Stimulated activated naive CD8-positive, alpha-beta T cell treated with anti-CD3 and anti-CD28 coated beads, Interleukin-15, amount 100 ng/mL, for 72 hours (primary cell): ENCODE measurements at regions not wholly inside any gene's neighbourhood (a gene's known extent, or its start where the extent isn't known, plus 50 kb on each side); places are given as distances from the start of the nearest gene placed in this dataset.
"Not testable (repeated sequence)": the region's sequence is repeated elsewhere in the genome, so short reads cannot be mapped to it uniquely, and the experiment has no call there.

Experiments
- ATAC-seq: fragments of 150-1000 bp; cut with Tn5 transposase; 2 replicates; pipeline ENCODE4 v1.10.0; 2021; ENCODE audit warnings: mild to moderate bottlenecking, moderate library complexity
- DNase-seq, 2 donors: peaks; one replicate each; pipeline ENCODE4 v3.0.0; 2021 to 2022
- H3K27ac Mint-ChIP-seq, 2 donors: one replicate each; pipeline ENCODE4 v1.8.0; 2022; ENCODE audit warnings: mild to moderate bottlenecking in 2 of 2, mixed read lengths in 2 of 2, moderate library complexity in 2 of 2
- H3K27me3 Mint-ChIP-seq: one replicate; pipeline ENCODE4 v1.8.0; 2022; ENCODE audit warnings: mixed read lengths
- H3K4me1 Mint-ChIP-seq: one replicate; pipeline ENCODE4 v1.8.0; 2022; ENCODE audit warnings: mild to moderate bottlenecking, mixed read lengths
- H3K4me3 Mint-ChIP-seq, 2 donors: one replicate each; pipeline ENCODE4 v1.8.0; 2022; ENCODE audit warnings: mild to moderate bottlenecking in 2 of 2, mixed read lengths in 2 of 2, moderate library complexity in 1 of 2
- H3K9me3 Mint-ChIP-seq, 2 donors: one replicate each; pipeline ENCODE4 v1.8.0; 2022; ENCODE audit warnings: mixed read lengths in 2 of 2

DNA sequence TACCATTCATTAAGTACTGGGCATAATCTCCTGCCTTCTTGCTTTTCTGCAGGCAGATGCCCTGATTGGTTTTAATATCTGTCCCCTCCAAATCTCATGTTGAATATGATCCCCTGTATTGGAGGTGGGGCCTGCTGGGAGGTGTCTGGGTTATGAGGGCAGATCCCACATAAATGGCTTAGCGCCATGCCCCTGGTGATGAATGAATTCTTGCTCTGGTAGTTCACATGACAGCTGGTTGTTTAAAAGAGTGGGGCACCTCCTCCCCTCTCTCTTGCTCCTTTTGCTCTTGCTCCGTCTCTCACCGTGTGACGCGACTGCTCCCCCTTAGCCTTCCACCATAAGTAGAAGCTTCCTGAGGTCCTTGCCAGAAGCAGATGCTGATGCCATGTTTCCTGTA is 564.0 kb upstream of the BRINP1 start:
- H3K4me3 Mint-ChIP-seq, result no peak overlapping the region
- DNase-seq, result no peak
- H3K27ac Mint-ChIP-seq, result no peak overlapping the region
- no peaks in the 10 kb centered on the region for H3K9me3 Mint-ChIP-seq
- no peaks in the 10 kb centered on the region for H3K4me1 Mint-ChIP-seq
- H3K27me3 Mint-ChIP-seq, result no peaks in the 10 kb centered on the region
- ATAC-seq, result no peak

DNA sequence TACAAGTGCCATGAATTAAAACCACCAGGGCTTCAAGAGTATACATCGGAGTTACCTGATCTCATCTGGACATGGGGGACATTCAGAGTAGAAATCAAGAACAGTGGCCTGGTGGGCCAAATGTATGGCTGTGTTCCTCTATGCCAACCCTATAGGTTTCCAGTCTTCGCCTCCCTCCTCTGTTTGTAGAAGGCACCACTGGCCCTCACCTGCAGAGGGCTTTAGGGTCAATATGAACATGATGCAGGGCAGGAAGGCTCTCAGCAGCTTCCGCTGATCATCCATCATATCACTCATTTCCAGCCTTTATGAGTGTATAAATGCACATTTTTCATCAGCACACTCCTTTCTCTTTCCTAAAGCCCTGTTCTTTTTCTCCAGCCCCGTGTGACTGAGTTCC is 555.5 kb upstream of the BRINP1 start:
- H3K27me3 Mint-ChIP-seq, result no peaks in the 10 kb centered on the region
- no peaks in the 10 kb centered on the region for H3K4me1 Mint-ChIP-seq
- ATAC-seq (no peak), DNase-seq (no peak)
- no peak overlapping the region for H3K4me3 Mint-ChIP-seq
- no peak overlapping the region for H3K27ac Mint-ChIP-seq
- H3K9me3 Mint-ChIP-seq, result peaks cover 5 to 7% of the 10 kb centered on the region in 2 donors

DNA sequence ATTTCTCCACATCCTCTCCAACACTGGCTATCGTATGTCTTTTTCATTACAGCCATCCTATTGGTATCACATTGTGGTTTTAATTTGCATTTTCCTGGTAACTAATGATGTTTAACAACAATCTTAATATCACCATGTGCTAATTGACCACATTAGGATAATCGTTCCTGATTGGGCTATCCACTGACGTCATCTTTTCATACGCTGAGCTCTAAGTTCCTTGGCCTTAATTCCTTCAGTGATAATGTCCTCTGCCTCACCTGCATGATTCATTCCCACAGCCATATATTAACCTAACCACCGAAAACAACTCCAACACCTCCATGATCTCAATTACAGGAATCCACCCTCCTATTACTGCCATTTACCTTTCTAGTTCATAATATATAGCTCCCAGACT is 547.9 kb upstream of the BRINP1 start:
- no peak overlapping the region for H3K27ac Mint-ChIP-seq
- DNase-seq (no peak), ATAC-seq (no peak)
- H3K27me3 Mint-ChIP-seq, result peaks cover 6% of the 10 kb centered on the region
- peaks cover 4 to 13% of the 10 kb centered on the region in 2 donors for H3K9me3 Mint-ChIP-seq
- no peaks in the 10 kb centered on the region for H3K4me1 Mint-ChIP-seq
- H3K4me3 Mint-ChIP-seq, result no peak overlapping the region

DNA sequence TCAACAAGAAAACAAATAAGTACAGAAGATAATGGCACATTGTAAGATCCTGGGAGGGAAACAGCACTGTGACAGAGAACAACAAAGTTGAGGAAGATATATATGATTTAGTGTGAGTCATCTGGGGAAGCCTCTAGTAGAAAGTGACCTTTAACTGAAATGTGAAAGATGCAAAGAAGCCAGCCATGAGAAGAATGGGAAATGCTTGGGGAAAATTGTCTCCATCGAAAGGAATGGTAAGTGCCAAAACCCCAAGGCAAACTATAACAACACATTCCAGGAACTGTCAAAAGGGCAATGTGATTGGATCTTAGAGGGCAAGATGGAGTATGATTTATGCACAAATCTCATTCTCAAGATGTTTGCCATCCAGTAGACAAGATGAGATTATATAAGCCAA is 537.8 kb upstream of the BRINP1 start:
- no peak overlapping the region for H3K27ac Mint-ChIP-seq
- ATAC-seq (no peak), DNase-seq (no peak)
- H3K9me3 Mint-ChIP-seq, result peaks cover 4 to 7% of the 10 kb centered on the region in 2 donors
- H3K27me3 Mint-ChIP-seq, result peaks cover 14% of the 10 kb centered on the region
- no peaks in the 10 kb centered on the region for H3K4me1 Mint-ChIP-seq
- H3K4me3 Mint-ChIP-seq, result no peak overlapping the region

DNA sequence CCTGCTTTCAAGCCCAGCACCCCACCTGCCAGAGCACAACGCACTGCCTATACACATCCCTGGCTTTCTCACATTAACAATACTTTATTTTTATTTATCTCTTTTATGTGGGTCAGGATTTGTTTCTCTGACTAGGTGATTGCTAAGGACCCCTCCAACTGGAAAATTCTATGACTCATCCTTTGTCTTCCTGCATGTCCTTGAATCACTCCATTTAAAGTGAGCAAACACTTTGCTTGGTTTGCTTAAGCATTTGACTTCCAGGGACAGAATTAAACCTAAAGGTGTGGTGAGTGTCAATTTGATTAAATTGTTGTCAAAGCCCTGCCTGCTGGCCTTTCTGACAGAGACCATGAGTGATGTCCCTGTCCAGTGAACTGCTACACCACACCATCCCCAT is 536.5 kb upstream of the BRINP1 start:
- Mint-ChIP-seq H3K4me1 (no peaks in the 10 kb centered on the region), H3K27me3 (peaks cover 14% of the 10 kb centered on the region), H3K9me3 (peaks cover 4 to 7% of the 10 kb centered on the region in 2 donors), H3K27ac (no peak overlapping the region), H3K4me3 (no peak overlapping the region)
- ATAC-seq, result no peak
- no peak for DNase-seq

DNA sequence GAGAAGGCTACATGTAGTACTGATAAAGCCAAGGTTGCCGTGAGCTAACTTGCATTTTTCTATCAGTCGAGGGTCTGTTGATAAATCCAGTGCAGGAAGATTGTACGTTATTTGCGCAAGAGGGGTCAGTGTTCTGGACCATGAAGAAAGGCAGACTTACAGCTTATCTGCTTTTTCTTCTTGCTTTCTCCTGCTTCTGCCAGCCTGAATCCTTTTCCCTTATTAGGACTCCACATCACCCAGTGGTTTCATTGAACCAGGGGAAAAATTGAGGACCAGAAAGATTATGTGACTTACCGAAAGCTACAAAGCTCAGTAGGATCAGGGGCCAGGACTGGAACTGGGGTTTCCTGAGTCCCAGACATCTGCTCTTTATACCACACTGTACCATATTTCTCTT is 534.6 kb upstream of the BRINP1 start:
- Mint-ChIP-seq H3K4me1 (no peaks in the 10 kb centered on the region), H3K27me3 (peaks cover 14% of the 10 kb centered on the region), H3K4me3 (no peak overlapping the region), H3K27ac (no peak overlapping the region), H3K9me3 (peaks cover 4 to 7% of the 10 kb centered on the region in 2 donors)
- ATAC-seq (no peak), DNase-seq (no peak)

DNA sequence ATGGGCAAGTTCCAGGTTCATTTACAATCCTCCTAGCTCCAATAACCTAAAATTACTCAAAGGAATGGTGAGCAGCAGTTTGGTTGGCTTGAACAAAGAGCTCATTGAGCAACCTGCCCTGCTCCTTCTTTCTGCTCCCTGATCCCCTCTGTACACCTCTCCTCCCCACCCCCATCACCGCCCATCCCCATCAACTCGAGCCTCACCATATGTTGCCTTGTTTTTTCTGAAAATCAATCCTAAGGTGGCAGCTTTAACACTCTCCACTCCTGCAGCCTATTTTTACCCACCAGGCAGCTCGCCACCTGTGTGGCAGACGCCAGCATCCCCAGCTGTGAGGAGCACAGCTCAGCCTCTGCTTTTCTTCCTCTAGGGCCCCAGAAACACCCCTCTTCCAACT is 533.4 kb upstream of the BRINP1 start:
- H3K27me3 Mint-ChIP-seq, result peaks cover 14% of the 10 kb centered on the region
- no peak overlapping the region for H3K27ac Mint-ChIP-seq
- no peak overlapping the region for H3K4me3 Mint-ChIP-seq
- DNase-seq (no peak), ATAC-seq (no peak)
- peaks cover 0 to under 1% of the 10 kb centered on the region in 2 donors for H3K9me3 Mint-ChIP-seq
- no peaks in the 10 kb centered on the region for H3K4me1 Mint-ChIP-seq

DNA sequence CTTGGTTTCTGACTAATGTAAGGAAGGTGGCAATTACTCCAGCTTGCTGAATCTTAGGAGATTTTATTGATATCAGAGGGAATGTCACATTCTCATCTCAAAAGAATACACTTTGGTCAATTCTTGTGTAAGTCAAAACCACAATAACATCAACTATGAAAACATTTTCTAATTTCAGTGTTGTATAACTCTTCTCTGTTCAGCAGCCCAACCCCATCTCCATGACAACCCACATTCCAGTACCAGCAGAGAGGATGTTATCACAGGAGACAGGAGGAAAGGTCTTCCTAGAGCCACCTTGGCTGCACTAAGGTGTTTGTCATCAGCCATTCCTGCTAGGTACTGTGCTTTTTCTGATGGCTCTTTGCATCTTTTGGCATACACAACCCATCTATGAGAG is 529.1 kb upstream of the BRINP1 start:
- Mint-ChIP-seq H3K4me1 (no peaks in the 10 kb centered on the region), H3K4me3 (no peak overlapping the region), H3K9me3 (no peaks in the 10 kb centered on the region), H3K27ac (no peak overlapping the region), H3K27me3 (peaks cover 12% of the 10 kb centered on the region)
- ATAC-seq (no peak), DNase-seq (no peak)

DNA sequence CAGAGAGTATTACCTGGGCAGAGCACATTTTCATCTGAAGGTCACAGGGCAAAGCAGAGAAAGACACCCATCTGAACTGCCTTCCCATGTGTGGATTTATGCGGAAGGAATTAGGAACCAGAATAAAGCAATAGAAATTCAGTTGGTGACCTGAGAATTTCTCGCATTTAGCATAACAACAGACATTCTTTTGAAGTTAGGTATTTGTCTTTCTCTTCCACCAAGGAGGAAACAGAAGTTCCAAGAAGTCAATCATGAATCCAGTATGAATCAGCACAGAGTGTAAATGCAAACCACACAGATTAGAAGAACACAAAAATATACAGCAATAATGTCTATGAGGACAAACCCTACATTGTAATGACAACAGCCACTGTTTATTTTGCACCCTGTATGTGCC is 515.2 kb upstream of the BRINP1 start:
- DNase-seq (no peak), ATAC-seq (no peak)
- no peaks in the 10 kb centered on the region for H3K9me3 Mint-ChIP-seq
- H3K27ac Mint-ChIP-seq, result no peak overlapping the region
- no peak overlapping the region for H3K4me3 Mint-ChIP-seq
- no peaks in the 10 kb centered on the region for H3K4me1 Mint-ChIP-seq
- no peaks in the 10 kb centered on the region for H3K27me3 Mint-ChIP-seq

DNA sequence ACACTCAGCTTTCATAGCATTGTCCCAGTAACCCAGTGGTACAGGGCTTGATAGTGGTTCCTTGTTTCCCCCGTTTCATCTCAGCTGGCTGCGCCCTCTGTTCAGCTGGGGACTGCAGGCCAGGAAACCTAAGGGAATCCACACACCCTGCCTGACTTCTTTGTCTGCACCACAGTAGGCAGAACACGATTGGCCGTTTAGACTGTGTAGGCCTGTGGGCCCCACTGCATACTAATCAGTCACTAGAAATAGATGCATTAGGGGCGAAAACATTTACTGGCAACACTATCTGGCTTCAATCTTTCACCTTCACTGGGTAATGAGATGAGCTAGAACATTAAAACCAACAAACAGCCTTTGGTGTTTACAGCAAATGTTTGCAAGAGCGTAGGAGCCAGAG is 512.7 kb upstream of the BRINP1 start:
- no peak overlapping the region for H3K27ac Mint-ChIP-seq
- no peaks in the 10 kb centered on the region for H3K27me3 Mint-ChIP-seq
- no peaks in the 10 kb centered on the region for H3K4me1 Mint-ChIP-seq
- ATAC-seq, result no peak
- no peak for DNase-seq
- no peaks in the 10 kb centered on the region for H3K9me3 Mint-ChIP-seq
- H3K4me3 Mint-ChIP-seq, result no peak overlapping the region

DNA sequence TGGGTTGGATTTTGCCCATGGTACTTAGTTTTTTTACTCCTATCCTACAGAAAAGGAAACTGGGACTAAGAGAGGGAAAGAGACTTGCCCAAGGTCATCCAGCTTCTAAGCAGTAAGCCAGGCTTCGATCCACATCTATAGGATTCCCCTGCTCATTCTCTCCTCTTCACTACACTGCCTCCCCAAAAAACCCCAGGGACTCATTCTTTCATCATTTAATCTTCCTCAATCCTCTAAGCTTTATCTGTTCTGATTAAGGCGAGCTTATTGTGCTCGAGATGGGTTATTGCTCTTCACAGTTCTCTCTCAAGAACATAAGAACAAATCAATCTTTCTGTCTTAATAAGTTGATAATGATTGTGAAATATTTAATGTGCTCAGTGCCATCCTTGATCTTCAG is 511.1 kb upstream of the BRINP1 start:
- Mint-ChIP-seq H3K4me3 (no peak overlapping the region), H3K4me1 (no peaks in the 10 kb centered on the region), H3K9me3 (no peaks in the 10 kb centered on the region), H3K27ac (no peak overlapping the region), H3K27me3 (no peaks in the 10 kb centered on the region)
- ATAC-seq, result no peak
- DNase-seq, result no peak

DNA sequence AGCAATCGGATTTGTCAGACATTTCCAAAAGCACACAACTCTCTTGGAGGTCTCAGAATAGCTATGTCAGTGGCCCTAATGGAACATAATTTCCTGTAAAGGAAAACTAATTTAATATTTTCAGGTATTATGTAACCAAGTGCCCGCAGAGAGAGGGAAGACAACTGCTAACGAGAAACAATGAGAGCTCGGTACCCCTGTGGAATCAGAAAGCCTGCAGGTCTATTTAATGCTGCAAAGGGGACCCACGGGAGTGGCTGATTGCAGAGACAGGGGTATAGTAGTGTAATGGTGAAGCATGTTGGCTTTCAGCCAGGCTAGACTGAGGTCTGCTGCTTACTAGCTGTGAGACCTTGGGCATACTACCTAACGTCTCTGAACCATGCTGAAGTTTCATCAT is 508.1 kb upstream of the BRINP1 start:
- Mint-ChIP-seq H3K27ac (no peak overlapping the region), H3K4me1 (no peaks in the 10 kb centered on the region), H3K9me3 (no peaks in the 10 kb centered on the region), H3K27me3 (no peaks in the 10 kb centered on the region), H3K4me3 (no peak overlapping the region)
- ATAC-seq, result no peak
- DNase-seq, result no peak

DNA sequence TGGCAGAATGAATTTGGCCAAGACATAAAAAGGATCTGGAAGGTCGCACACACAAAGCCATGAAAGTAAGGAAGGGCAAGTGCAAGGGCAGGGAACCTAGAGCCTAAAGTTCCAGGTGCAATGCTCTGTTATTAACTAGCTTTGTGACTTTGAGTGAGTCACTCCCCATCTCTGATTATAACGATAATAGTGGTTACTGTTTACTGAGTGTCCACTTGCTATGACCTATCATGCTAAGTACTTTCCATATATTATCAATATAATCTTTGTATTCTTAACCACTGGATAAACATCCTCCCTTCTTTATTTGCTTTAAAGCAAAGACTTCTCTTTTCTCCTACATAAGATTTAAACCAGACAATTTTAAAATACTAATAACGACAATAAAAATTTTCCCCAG is 504.6 kb upstream of the BRINP1 start:
- no peak overlapping the region for H3K27ac Mint-ChIP-seq
- no peaks in the 10 kb centered on the region for H3K27me3 Mint-ChIP-seq
- no peak overlapping the region for H3K4me3 Mint-ChIP-seq
- H3K4me1 Mint-ChIP-seq, result no peaks in the 10 kb centered on the region
- no peak for DNase-seq
- no peak for ATAC-seq
- no peaks in the 10 kb centered on the region for H3K9me3 Mint-ChIP-seq

DNA sequence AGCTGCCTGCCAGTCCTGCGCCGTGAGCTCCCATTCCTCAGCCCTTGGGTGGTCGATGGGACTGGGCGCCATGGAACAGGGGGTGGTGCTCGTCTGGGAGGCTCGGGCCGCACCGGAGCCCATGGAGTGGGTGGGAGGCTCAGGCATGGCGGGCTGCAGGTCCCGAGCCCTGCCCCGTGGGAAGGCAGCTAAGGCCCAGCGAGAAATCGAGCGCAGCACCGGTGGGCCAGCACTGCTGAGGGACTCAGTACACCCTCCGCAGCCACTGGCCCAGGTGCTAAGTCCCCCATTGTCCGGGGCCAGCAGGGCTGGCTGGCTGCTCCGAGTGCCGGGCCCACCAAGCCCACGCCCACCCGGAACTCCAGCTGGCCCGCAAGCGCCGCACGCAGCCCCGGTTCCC is 501.0 kb upstream of the BRINP1 start:
- not testable (repeated sequence) for H3K27ac Mint-ChIP-seq, H3K27me3 Mint-ChIP-seq

DNA sequence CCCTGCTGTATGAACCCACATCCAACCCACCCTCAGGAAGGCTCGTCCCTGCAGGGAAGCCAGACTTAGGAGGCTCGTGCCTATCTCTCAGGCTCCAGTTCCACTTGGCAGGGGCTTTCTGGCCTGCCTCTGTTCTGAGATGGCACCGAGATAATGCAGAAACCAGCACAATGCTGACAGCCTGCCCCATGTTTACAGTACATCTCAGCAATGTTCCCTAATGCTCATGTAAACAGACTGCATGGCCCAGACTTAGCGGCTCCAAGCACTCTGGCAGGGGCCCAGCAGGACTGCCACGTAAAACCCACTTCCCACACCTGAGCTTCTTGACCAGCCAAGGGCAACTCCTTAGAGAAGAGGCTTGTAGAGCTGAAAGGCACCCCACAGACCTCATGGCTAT is 499.5 kb upstream of the BRINP1 start:
- Mint-ChIP-seq H3K27me3 (no peaks in the 10 kb centered on the region), H3K4me1 (no peaks in the 10 kb centered on the region)
- no peak for ATAC-seq

More for the DNA sequence above, 501.0 kb upstream of the BRINP1 start:
- not testable (repeated sequence) for H3K4me3 Mint-ChIP-seq, DNase-seq, H3K4me1 Mint-ChIP-seq, ATAC-seq
- H3K9me3 Mint-ChIP-seq, result peaks cover 9 to 11% of the 10 kb centered on the region in 2 donors

DNA sequence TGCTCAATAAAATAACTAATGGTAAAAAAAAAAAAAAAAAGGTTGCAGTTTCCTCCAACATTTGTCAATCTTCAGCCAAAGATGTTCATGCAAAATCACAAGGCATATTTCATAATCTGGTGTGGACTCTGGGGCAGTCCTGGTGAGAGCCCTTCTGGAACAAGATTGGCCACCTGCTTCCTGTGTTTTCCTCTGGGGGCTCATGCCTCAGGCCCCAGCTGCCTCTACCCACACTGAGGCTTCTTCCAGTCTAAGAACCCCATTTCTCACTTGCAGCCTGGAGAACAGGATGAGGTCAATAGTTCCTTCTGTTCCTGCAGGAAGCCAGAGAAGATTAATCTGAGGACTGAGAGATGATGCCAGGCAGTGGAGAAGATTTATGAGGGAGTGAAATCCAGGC is 492.6 kb upstream of the BRINP1 start:
- Mint-ChIP-seq H3K4me1 (no peaks in the 10 kb centered on the region), H3K9me3 (peaks cover 7 to 15% of the 10 kb centered on the region in 2 donors), H3K4me3 (no peak overlapping the region), H3K27ac (no peak overlapping the region), H3K27me3 (peaks cover 10% of the 10 kb centered on the region)
- ATAC-seq (no peak), DNase-seq (no peak)

More for the DNA sequence above, 499.5 kb upstream of the BRINP1 start:
- Mint-ChIP-seq H3K27ac (no peak overlapping the region), H3K9me3 (peaks cover 15 to 16% of the 10 kb centered on the region in 2 donors), H3K4me3 (no peak overlapping the region)
- no peak for DNase-seq

DNA sequence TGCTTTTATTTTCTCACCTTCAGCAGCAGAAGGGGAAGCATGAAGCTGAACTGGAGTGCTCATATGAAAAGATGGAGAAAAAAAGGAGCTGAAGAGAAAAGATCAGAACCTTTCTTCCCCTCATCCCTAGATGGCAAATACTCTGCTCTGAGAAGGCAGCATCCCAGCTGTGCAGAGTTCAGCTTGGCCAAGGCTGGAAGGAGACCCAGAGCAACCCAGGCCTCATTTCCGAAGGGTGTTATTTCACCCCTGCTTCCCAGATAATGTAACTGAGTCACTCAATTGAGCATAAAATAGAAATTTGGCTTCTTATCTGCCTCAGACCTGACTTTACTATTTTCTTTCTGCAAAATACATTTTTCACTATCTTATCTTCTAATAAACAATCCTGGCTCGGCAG is 489.9 kb upstream of the BRINP1 start:
- no peaks in the 10 kb centered on the region for H3K4me1 Mint-ChIP-seq
- no peak for DNase-seq
- no peak for ATAC-seq
- H3K27ac Mint-ChIP-seq, result no peak overlapping the region
- H3K9me3 Mint-ChIP-seq, result peaks cover 0 to 7% of the 10 kb centered on the region in 2 donors
- no peak overlapping the region for H3K4me3 Mint-ChIP-seq
- H3K27me3 Mint-ChIP-seq, result peaks cover 10% of the 10 kb centered on the region

DNA sequence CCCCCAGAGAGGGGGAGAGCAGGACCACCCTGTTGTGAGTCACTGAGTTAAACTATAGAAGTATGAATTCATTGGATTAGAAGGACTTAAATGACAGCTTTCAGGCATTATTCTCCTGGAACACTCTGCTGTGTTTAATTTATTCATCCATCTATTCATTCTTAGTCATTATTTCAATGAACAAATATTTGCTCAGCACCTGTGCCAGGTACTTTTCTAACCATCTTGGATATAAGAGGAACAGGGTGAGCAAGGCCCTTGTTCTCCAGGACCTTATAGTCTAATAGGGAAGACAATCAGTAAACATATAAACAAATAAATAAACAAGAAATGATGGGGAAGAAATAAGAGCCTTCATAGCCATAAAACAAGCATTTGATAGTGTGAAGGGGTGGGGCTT is 483.9 kb upstream of the BRINP1 start:
- DNase-seq (no peak), ATAC-seq (no peak)
- Mint-ChIP-seq H3K4me1 (no peaks in the 10 kb centered on the region), H3K27me3 (peaks cover 6% of the 10 kb centered on the region), H3K4me3 (no peak overlapping the region), H3K9me3 (no peaks in the 10 kb centered on the region), H3K27ac (no peak overlapping the region)
